T-cell (primary cell): ENCODE measurements at regions not wholly inside any gene's neighbourhood (a gene's known extent, or its start where the extent isn't known, plus 50 kb on each side); places are given as distances from the start of the nearest gene placed in this dataset.

Experiments
- ATAC-seq, 4 experiments: fragments of 200-7000 bp in 3 of 4; fragments of 150-1000 bp in 1 of 4; cut with Tn5 transposase; replicated peaks in 1 of 4; 1 replicate in 3 of 4; 2 replicates in 1 of 4; pipeline ENCODE4 v1.10.0; 2021; ENCODE audit warnings: moderate library complexity in 3 of 4, mild to moderate bottlenecking in 2 of 4, moderate number of reproducible peaks in 1 of 4
- CTCF ChIA-PET, 2 donors: fragments of 300-600 bp; sonication (Branson Sonifier 250); formaldehyde crosslinking; loops; one replicate each; lab custom pipeline; 2022; ENCODE audit warnings: antibody characterized with exemption in 2 of 2; lab: Charles Lee
- POLR2A ChIA-PET, 2 donors: fragments of 300-600 bp; sonication (Branson Sonifier 250); formaldehyde crosslinking; loops; one replicate each; lab custom pipeline; 2022; ENCODE audit warnings: antibody characterized with exemption in 2 of 2; lab: Charles Lee
- DNase-seq, 35 experiments: peaks; one replicate each; pipeline versions ENCODE4 v3.0.0 to v3.0.0-alpha.2; 2013 to 2023
- H3K27ac ChIP-seq: one replicate; pipeline ENCODE4 v1.5.1; 2013; ENCODE audit warnings: low read length
- H3K27me3 ChIP-seq, 2 experiments: replicated peaks in 1 of 2; 1 replicate in 1 of 2; 2 replicates in 1 of 2; pipeline versions ENCODE4 v1.6.1 to v1.7.0; 2013; ENCODE audit warnings: low read length in 1 of 2, mixed read lengths in 1 of 2; ENCODE audit not compliant: control insufficient read depth in 2 of 2, insufficient read depth in 2 of 2; ENCODE audit errors: extremely low read depth in 1 of 2
- H3K36me3 ChIP-seq, 2 donors: 1 replicate in 1 of 2; 2 replicates in 1 of 2; pipeline versions ENCODE4 v1.6.1 to v1.7.0; 2013; ENCODE audit warnings: low read length in 1 of 2; ENCODE audit not compliant: control insufficient read depth in 2 of 2, insufficient read depth in 1 of 2; ENCODE audit errors: extremely low read depth in 1 of 2
- H3K4me1 ChIP-seq, 2 experiments: 1 replicate in 1 of 2; 2 replicates in 1 of 2; pipeline versions ENCODE4 v1.6.1 to v1.7.0; 2013; ENCODE audit warnings: low read length in 2 of 2, mixed read lengths in 1 of 2; ENCODE audit not compliant: insufficient read depth in 2 of 2, control insufficient read depth in 1 of 2; ENCODE audit errors: extremely low read depth in 1 of 2
- H3K4me3 ChIP-seq, 2 donors: 1 replicate in 1 of 2; 2 replicates in 1 of 2; pipeline versions ENCODE4 v1.5.1 to v1.7.0; 2013; ENCODE audit warnings: mild to moderate bottlenecking in 2 of 2, low read length in 1 of 2, moderate library complexity in 1 of 2; ENCODE audit not compliant: control insufficient read depth in 1 of 2; ENCODE audit errors: extremely low read depth in 1 of 2
- H3K9me3 ChIP-seq: 2 replicates; pipeline ENCODE4 v1.7.0; 2013
- H3K27ac Mint-ChIP-seq, 2 donors: one replicate each; pipeline ENCODE4 v1.8.0; 2020 to 2021; ENCODE audit warnings: mild to moderate bottlenecking in 2 of 2, mixed read lengths in 2 of 2
- H3K27me3 Mint-ChIP-seq, 2 donors: one replicate each; pipeline ENCODE4 v1.8.0; 2021 to 2022; ENCODE audit warnings: mixed read lengths in 2 of 2
- H3K36me3 Mint-ChIP-seq: one replicate; pipeline ENCODE4 v1.8.0; 2021; ENCODE audit warnings: mixed read lengths
- H3K4me1 Mint-ChIP-seq, 3 donors: one replicate each; pipeline ENCODE4 v1.8.0; 2020 to 2022; ENCODE audit warnings: mixed read lengths in 3 of 3, mild to moderate bottlenecking in 1 of 3
- H3K4me3 Mint-ChIP-seq, 3 donors: one replicate each; pipeline ENCODE4 v1.8.0; 2020 to 2022; ENCODE audit warnings: mild to moderate bottlenecking in 3 of 3, mixed read lengths in 3 of 3, moderate library complexity in 3 of 3
- H3K9me3 Mint-ChIP-seq, 3 donors: one replicate each; pipeline ENCODE4 v1.8.0; 2020 to 2022; ENCODE audit warnings: mixed read lengths in 3 of 3
- WGBS: methylation state at CpG from one replicate; pipeline ENCODE4 v1.1.5; 2013; ENCODE audit warnings: missing lambda C conversion rate; ENCODE audit not compliant: insufficient coverage; 5-methylcytosine and 5-hydroxymethylcytosine counted together

GRCh38 chr1:80363689-80364475, 1357.4 kb upstream of the ADGRL4 start:
- Mint-ChIP-seq H3K27me3 (no peaks in the 10 kb centered on the region), H3K4me3 (no peak overlapping the region), H3K27ac (no peak overlapping the region), H3K9me3 (peaks cover 12 to 30% (median 17%) of the 10 kb centered on the region in 3 donors), H3K36me3 (no peaks in the 10 kb centered on the region), H3K4me1 (no peaks in the 10 kb centered on the region)
- Histone ChIP-seq H3K9me3 (no peaks in the 10 kb centered on the region), H3K27me3 (no peaks in the 10 kb centered on the region), H3K36me3 (no peaks in the 10 kb centered on the region), H3K4me1 (no peaks in the 10 kb centered on the region), H3K27ac (no peak overlapping the region), H3K4me3 (no peak overlapping the region)
- no CpG with 5 or more reads among the region's 5 CpGs for WGBS
- DNase-seq: no peak
- ChIA-PET POLR2A (no interaction called here), CTCF (no interaction called here)
- ATAC-seq: no peak

GRCh38 chr1:80359666-80360065, 1353.1 kb upstream of the ADGRL4 start:
- ChIA-PET CTCF (no interaction called here), POLR2A (no interaction called here)
- no peak overlapping the region for H3K27ac ChIP-seq
- no peaks in the 10 kb centered on the region for H3K4me1 Mint-ChIP-seq
- ATAC-seq: no peak
- DNase-seq: no peak
- no peak overlapping the region for H3K27ac Mint-ChIP-seq
- H3K36me3 Mint-ChIP-seq: no peaks in the 10 kb centered on the region
- no peaks in the 10 kb centered on the region for H3K27me3 Mint-ChIP-seq
- H3K9me3 Mint-ChIP-seq: peaks cover 12 to 25% (median 23%) of the 10 kb centered on the region in 3 donors
- H3K27me3 ChIP-seq: no peaks in the 10 kb centered on the region
- H3K9me3 ChIP-seq: no peaks in the 10 kb centered on the region
- no peaks in the 10 kb centered on the region for H3K36me3 ChIP-seq
- no peak overlapping the region for H3K4me3 Mint-ChIP-seq
- no peaks in the 10 kb centered on the region for H3K4me1 ChIP-seq
- H3K4me3 ChIP-seq: no peak overlapping the region
- WGBS: no CpG with 5 or more reads among the region's 2 CpGs

- no peaks in the 10 kb centered on the region for H3K27me3 Mint-ChIP-seq
- ChIA-PET CTCF (no interaction called here), POLR2A (no interaction called here)
- 90% methylated on average over 3 of the region's 9 CpGs for WGBS
- peaks cover 3 to 12% (median 9%) of the 10 kb centered on the region in 3 donors for H3K9me3 Mint-ChIP-seq
- no peaks in the 10 kb centered on the region for H3K36me3 Mint-ChIP-seq
- ATAC-seq (no peak), DNase-seq (no peak)
- H3K27me3 ChIP-seq: no peaks in the 10 kb centered on the region
- H3K36me3 ChIP-seq: no peaks in the 10 kb centered on the region
- H3K4me3 ChIP-seq: no peak overlapping the region
- H3K4me1 Mint-ChIP-seq: no peaks in the 10 kb centered on the region
- H3K9me3 ChIP-seq: no peaks in the 10 kb centered on the region
- H3K4me3 Mint-ChIP-seq: no peak overlapping the region
- H3K27ac Mint-ChIP-seq: no peak overlapping the region
- no peak overlapping the region for H3K27ac ChIP-seq
- H3K4me1 ChIP-seq: no peaks in the 10 kb centered on the region
Observed at GRCh38 chr1:80349218-80349617, 1342.7 kb upstream of the ADGRL4 start.

- Mint-ChIP-seq H3K27me3 (no peaks in the 10 kb centered on the region), H3K4me1 (no peaks in the 10 kb centered on the region), H3K27ac (no peak overlapping the region), H3K9me3 (peaks cover 10 to 39% (median 10%) of the 10 kb centered on the region in 3 donors), H3K36me3 (peaks cover 3% of the 10 kb centered on the region), H3K4me3 (no peak overlapping the region)
- Histone ChIP-seq H3K27ac (no peak overlapping the region), H3K4me3 (no peak overlapping the region), H3K36me3 (no peaks in the 10 kb centered on the region), H3K27me3 (no peaks in the 10 kb centered on the region), H3K9me3 (peaks cover 2% of the 10 kb centered on the region), H3K4me1 (no peaks in the 10 kb centered on the region)
- DNase-seq (no peak), ATAC-seq (no peak)
- WGBS: no CpG with 5 or more reads among the region's 3 CpGs
- ChIA-PET CTCF (no interaction called here), POLR2A (no interaction called here)
Observed at GRCh38 chr1:80341021-80341420, 1334.5 kb upstream of the ADGRL4 start.

- H3K27me3 ChIP-seq: no peaks in the 10 kb centered on the region
- H3K4me3 Mint-ChIP-seq: no peak overlapping the region
- ChIA-PET CTCF (no interaction called here), POLR2A (no interaction called here)
- no peaks in the 10 kb centered on the region for H3K36me3 ChIP-seq
- H3K4me3 ChIP-seq: no peak overlapping the region
- ATAC-seq (no peak), DNase-seq (no peak)
- WGBS: no CpG with 5 or more reads among the region's 5 CpGs
- H3K27me3 Mint-ChIP-seq: no peaks in the 10 kb centered on the region
- no peak overlapping the region for H3K27ac Mint-ChIP-seq
- H3K9me3 Mint-ChIP-seq: peaks cover 4 to 12% (median 6%) of the 10 kb centered on the region in 3 donors
- no peaks in the 10 kb centered on the region for H3K4me1 ChIP-seq
- H3K4me1 Mint-ChIP-seq: no peaks in the 10 kb centered on the region
- no peak overlapping the region for H3K27ac ChIP-seq
- H3K9me3 ChIP-seq: no peaks in the 10 kb centered on the region
- H3K36me3 Mint-ChIP-seq: no peaks in the 10 kb centered on the region
Observed at GRCh38 chr1:80318108-80318507, 1311.6 kb upstream of the ADGRL4 start.

GRCh38 chr1:80310703-80311245, 1304.2 kb upstream of the ADGRL4 start:
- H3K27me3 Mint-ChIP-seq: no peaks in the 10 kb centered on the region
- Histone ChIP-seq H3K27ac (no peak overlapping the region), H3K4me3 (no peak overlapping the region), H3K27me3 (no peaks in the 10 kb centered on the region), H3K4me1 (no peaks in the 10 kb centered on the region), H3K36me3 (no peaks in the 10 kb centered on the region), H3K9me3 (no peaks in the 10 kb centered on the region)
- no peaks in the 10 kb centered on the region for H3K4me1 Mint-ChIP-seq
- POLR2A ChIA-PET: no interaction called here
- DNase-seq (no peak), ATAC-seq (no peak)
- WGBS: 70% methylated on average over 1 of the region's 4 CpGs
- no peak overlapping the region for H3K4me3 Mint-ChIP-seq
- peaks cover 9 to 16% (median 10%) of the 10 kb centered on the region in 3 donors for H3K9me3 Mint-ChIP-seq
- H3K36me3 Mint-ChIP-seq: no peaks in the 10 kb centered on the region
- CTCF ChIA-PET: no interaction called here
- no peak overlapping the region for H3K27ac Mint-ChIP-seq
